ENCODE measurements at regions not wholly inside any gene's neighbourhood (a gene's known extent, or its start where the extent isn't known, plus 50 kb on each side); places are given as distances from the start of the nearest gene placed in this dataset.

DNA sequence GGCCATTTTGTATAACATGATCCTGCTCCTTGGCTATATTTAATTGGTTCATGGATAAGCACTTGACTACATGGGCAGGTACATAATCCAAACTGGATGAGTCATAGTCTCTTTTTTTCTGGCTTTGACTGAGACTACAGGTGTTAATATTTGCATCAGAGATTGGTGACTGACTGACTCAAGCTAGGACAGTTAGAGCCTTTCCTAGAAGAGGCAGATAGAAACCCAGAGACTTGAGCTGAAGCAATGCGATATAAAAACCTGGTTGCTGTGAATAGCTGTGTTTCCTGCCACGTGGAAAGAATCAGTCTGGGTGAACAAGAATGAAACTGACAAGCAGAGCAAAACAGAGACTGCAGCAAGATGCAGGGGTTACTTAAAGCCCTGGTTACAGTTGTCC is 81.0 kb downstream of the SAMD9 start:
- no peaks in the 10 kb centered on the region for H4K20me1 ChIP-seq (ENCODE audit: insufficient read depth)
- H3F3A ChIP-seq (ENCODE audit: insufficient read depth, low read length, poor library complexity, severe bottlenecking) = no peaks in the 10 kb centered on the region
- H3K9me2 ChIP-seq (ENCODE audit: insufficient read depth, low read length) = no peaks in the 10 kb centered on the region
- no peak overlapping the region for H3K9ac ChIP-seq (ENCODE audit: low read length)
- H2AFZ ChIP-seq (ENCODE audit: low read depth, low read length) = no peak overlapping the region
- TF ChIP-seq REST (IDR thresholded peaks at IDR 0.05; ENCODE audit: borderline replicate concordance) (no peak), POLR2AphosphoS5 (IDR thresholded peaks at IDR 0.05) (no peak), RAD21 (conservative IDR thresholded peaks at IDR 0.05) (no peak), EP300 (conservative IDR thresholded peaks at IDR 0.05; ENCODE audit: poor library complexity, severe bottlenecking) (no peak), MXI1 (conservative IDR thresholded peaks at IDR 0.05; ENCODE audit: poor library complexity, severe bottlenecking) (no peak), TAF1 (IDR thresholded peaks at IDR 0.05; ENCODE audit: low read depth) (no peak), SMC3 (conservative IDR thresholded peaks at IDR 0.05; ENCODE audit: poor library complexity) (no peak), EZH2 (IDR thresholded peaks at IDR 0.05; ENCODE audit: borderline replicate concordance, insufficient read depth, low read length, poor library complexity, severe bottlenecking) (no peak)
- TF ChIP-seq, protein P1, sequence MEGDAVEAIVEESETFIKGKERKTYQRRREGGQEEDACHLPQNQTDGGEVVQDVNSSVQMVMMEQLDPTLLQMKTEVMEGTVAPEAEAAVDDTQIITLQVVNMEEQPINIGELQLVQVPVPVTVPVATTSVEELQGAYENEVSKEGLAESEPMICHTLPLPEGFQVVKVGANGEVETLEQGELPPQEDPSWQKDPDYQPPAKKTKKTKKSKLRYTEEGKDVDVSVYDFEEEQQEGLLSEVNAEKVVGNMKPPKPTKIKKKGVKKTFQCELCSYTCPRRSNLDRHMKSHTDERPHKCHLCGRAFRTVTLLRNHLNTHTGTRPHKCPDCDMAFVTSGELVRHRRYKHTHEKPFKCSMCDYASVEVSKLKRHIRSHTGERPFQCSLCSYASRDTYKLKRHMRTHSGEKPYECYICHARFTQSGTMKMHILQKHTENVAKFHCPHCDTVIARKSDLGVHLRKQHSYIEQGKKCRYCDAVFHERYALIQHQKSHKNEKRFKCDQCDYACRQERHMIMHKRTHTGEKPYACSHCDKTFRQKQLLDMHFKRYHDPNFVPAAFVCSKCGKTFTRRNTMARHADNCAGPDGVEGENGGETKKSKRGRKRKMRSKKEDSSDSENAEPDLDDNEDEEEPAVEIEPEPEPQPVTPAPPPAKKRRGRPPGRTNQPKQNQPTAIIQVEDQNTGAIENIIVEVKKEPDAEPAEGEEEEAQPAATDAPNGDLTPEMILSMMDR (IDR thresholded peaks at IDR 0.05; ENCODE audit: poor library complexity, severe bottlenecking) = no peak
- no peak overlapping the region for H3K27ac ChIP-seq (ENCODE audit: low read length)
- no peaks in the 10 kb centered on the region for H3K9me3 ChIP-seq (ENCODE audit: low read length)
- no peaks in the 10 kb centered on the region for H3K27me3 ChIP-seq (ENCODE audit: insufficient read depth, low read depth, low read length)
- no peaks in the 10 kb centered on the region for H3K79me2 ChIP-seq (replicated peaks; ENCODE audit: insufficient read depth, low read length)
- no peaks in the 10 kb centered on the region for H3K36me3 ChIP-seq (ENCODE audit: insufficient read depth, low read length)
- no peak overlapping the region for H3K4me3 ChIP-seq (ENCODE audit: low read length)
- no peak overlapping the region for H3K4me2 ChIP-seq (ENCODE audit: low read length)

GRCh38 chr7:93036149-93036640 is 81.6 kb downstream of the SAMD9 start:
- Histone ChIP-seq H3K79me2 (replicated peaks; ENCODE audit: insufficient read depth, low read length) (no peaks in the 10 kb centered on the region), H3K9ac (ENCODE audit: low read length) (no peak overlapping the region), H3F3A (ENCODE audit: insufficient read depth, low read length, poor library complexity, severe bottlenecking) (no peaks in the 10 kb centered on the region), H3K36me3 (ENCODE audit: insufficient read depth, low read length) (no peaks in the 10 kb centered on the region), H3K9me2 (ENCODE audit: insufficient read depth, low read length) (no peaks in the 10 kb centered on the region), H2AFZ (ENCODE audit: low read depth, low read length) (no peak overlapping the region), H4K20me1 (ENCODE audit: insufficient read depth) (no peaks in the 10 kb centered on the region), H3K4me2 (ENCODE audit: low read length) (no peak overlapping the region), H3K27ac (ENCODE audit: low read length) (no peak overlapping the region), H3K4me3 (ENCODE audit: low read length) (no peak overlapping the region), H3K9me3 (ENCODE audit: low read length) (no peaks in the 10 kb centered on the region), H3K27me3 (ENCODE audit: insufficient read depth, low read depth, low read length) (no peaks in the 10 kb centered on the region)
- no peak for TF ChIP-seq EZH2 (IDR thresholded peaks at IDR 0.05; ENCODE audit: borderline replicate concordance, insufficient read depth, low read length, poor library complexity, severe bottlenecking)

DNA sequence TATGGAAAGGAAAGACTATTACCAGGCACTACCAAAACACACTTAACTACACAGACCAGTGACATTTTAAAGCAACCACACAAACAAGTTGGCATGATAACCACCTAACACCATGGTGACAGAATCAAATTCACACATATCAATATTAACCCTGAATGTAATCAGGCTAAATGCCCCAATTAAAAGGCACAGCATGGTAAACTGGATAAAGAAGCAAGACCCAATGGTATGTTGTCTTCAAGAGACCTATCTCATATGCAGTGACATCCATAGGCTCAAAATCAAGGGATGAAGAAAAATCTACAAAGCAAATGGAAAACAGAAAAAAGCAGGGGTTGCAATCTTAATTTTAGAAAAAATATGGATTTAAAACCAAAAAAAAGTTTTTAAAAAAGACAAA is 86.0 kb downstream of the SAMD9 start:
- Histone ChIP-seq H3K27ac (ENCODE audit: low read length) (no peak overlapping the region), H3K79me2 (replicated peaks; ENCODE audit: insufficient read depth, low read length) (no peaks in the 10 kb centered on the region)

More for the DNA sequence above, 86.0 kb downstream of the SAMD9 start:
- Histone ChIP-seq H3F3A (ENCODE audit: insufficient read depth, low read length, poor library complexity, severe bottlenecking) (no peaks in the 10 kb centered on the region), H3K9ac (ENCODE audit: low read length) (no peak overlapping the region), H4K20me1 (ENCODE audit: insufficient read depth) (no peaks in the 10 kb centered on the region), H3K9me3 (ENCODE audit: low read length) (no peaks in the 10 kb centered on the region), H3K36me3 (ENCODE audit: insufficient read depth, low read length) (no peaks in the 10 kb centered on the region), H2AFZ (ENCODE audit: low read depth, low read length) (no peak overlapping the region), H3K27me3 (ENCODE audit: insufficient read depth, low read depth, low read length) (no peaks in the 10 kb centered on the region), H3K4me3 (ENCODE audit: low read length) (no peak overlapping the region), H3K9me2 (ENCODE audit: insufficient read depth, low read length) (no peaks in the 10 kb centered on the region), H3K4me2 (ENCODE audit: low read length) (no peak overlapping the region)
- TF ChIP-seq MXI1 (conservative IDR thresholded peaks at IDR 0.05; ENCODE audit: poor library complexity, severe bottlenecking) (no peak), EP300 (conservative IDR thresholded peaks at IDR 0.05; ENCODE audit: poor library complexity, severe bottlenecking) (no peak), TAF1 (IDR thresholded peaks at IDR 0.05; ENCODE audit: low read depth) (no peak), POLR2AphosphoS5 (IDR thresholded peaks at IDR 0.05) (no peak), RAD21 (conservative IDR thresholded peaks at IDR 0.05) (no peak), REST (IDR thresholded peaks at IDR 0.05; ENCODE audit: borderline replicate concordance) (no peak)
- TF ChIP-seq, protein P1 (IDR thresholded peaks at IDR 0.05; ENCODE audit: poor library complexity, severe bottlenecking) = no peak

Data from neural cell (in vitro differentiated cells).